ENCODE measurements at regions not wholly inside any gene's neighbourhood (a gene's known extent, or its start where the extent isn't known, plus 50 kb on each side); places are given as distances from the start of the nearest gene placed in this dataset.
A peak's percentile ranks its signal among the peaks of the same experiment; 100 is the strongest.

- no peak overlapping the region for H3K27ac ChIP-seq
- no peaks in the 10 kb centered on the region for H3K4me1 ChIP-seq
- DNase-seq, result no peak
- H3K4me3 ChIP-seq, result no peak overlapping the region
- H3K27me3 ChIP-seq, result no peaks in the 10 kb centered on the region
- no peaks in the 10 kb centered on the region for H3K9me3 ChIP-seq
- no peaks in the 10 kb centered on the region for H3K36me3 ChIP-seq
- TF ChIP-seq, protein P1, sequence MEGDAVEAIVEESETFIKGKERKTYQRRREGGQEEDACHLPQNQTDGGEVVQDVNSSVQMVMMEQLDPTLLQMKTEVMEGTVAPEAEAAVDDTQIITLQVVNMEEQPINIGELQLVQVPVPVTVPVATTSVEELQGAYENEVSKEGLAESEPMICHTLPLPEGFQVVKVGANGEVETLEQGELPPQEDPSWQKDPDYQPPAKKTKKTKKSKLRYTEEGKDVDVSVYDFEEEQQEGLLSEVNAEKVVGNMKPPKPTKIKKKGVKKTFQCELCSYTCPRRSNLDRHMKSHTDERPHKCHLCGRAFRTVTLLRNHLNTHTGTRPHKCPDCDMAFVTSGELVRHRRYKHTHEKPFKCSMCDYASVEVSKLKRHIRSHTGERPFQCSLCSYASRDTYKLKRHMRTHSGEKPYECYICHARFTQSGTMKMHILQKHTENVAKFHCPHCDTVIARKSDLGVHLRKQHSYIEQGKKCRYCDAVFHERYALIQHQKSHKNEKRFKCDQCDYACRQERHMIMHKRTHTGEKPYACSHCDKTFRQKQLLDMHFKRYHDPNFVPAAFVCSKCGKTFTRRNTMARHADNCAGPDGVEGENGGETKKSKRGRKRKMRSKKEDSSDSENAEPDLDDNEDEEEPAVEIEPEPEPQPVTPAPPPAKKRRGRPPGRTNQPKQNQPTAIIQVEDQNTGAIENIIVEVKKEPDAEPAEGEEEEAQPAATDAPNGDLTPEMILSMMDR (IDR thresholded peaks at IDR 0.05), result peak in 3 of 6 experiments; percentile 40 to 58 (median 54)
- TF ChIP-seq POLR2A (IDR thresholded peaks at IDR 0.05), result no peak
These were observed 349.7 kb downstream of the TUSC7 start for GRCh38 chr3:117059067-117059955.

DNA sequence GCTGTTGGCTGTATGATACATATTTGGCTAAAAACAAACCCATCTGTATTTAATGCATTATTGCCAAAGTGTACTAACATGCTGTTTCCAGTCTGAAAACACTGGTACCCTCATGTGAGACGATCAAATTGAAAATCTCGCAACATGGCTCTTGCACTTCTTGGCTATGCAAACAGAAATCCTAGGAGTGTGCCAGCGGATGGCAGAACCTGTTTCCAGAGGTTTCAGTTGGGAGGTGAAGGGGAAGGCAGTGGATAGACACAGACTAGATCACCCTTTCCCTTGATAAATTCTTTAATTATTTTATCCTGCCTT, 350.3 kb downstream of the TUSC7 start:
- Histone ChIP-seq H3K36me3 (no peaks in the 10 kb centered on the region), H3K27ac (no peak overlapping the region), H3K9me3 (no peaks in the 10 kb centered on the region), H3K27me3 (no peaks in the 10 kb centered on the region), H3K4me1 (no peaks in the 10 kb centered on the region), H3K4me3 (no peak overlapping the region)
- no peak for DNase-seq
- TF ChIP-seq, protein P1 (IDR thresholded peaks at IDR 0.05), result no peak
- TF ChIP-seq POLR2A (IDR thresholded peaks at IDR 0.05), result no peak

- Histone ChIP-seq H3K4me3 (no peak overlapping the region), H3K4me1 (no peaks in the 10 kb centered on the region), H3K27ac (no peak overlapping the region), H3K36me3 (no peaks in the 10 kb centered on the region), H3K9me3 (no peaks in the 10 kb centered on the region), H3K27me3 (no peaks in the 10 kb centered on the region)
- DNase-seq, result no peak
- TF ChIP-seq, protein P1 (IDR thresholded peaks at IDR 0.05), result no peak
- no peak for TF ChIP-seq POLR2A (IDR thresholded peaks at IDR 0.05)
These were observed 354.4 kb downstream of the TUSC7 start for GRCh38 chr3:117063930-117064329.

DNA sequence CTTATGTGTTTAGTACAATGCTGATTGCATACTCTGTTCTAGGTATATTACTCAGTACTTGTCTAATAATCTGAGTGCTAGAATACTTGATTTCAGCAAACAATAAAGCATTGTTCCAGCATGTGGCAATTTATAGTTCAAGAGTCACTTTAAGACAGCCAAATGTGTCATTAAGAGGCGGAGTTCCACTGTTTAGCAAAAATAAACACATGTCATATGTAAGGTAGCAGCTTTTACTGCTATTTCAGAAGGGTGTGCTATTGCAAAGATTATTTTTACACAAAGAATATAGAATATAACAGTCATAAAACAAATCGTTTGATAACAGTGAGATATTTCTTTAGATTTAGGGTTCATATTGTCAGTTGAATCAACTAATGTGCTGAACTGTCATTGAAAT, 358.7 kb downstream of the TUSC7 start:
- no peak for DNase-seq
- Histone ChIP-seq H3K9me3 (no peaks in the 10 kb centered on the region), H3K27me3 (no peaks in the 10 kb centered on the region), H3K4me3 (no peak overlapping the region), H3K4me1 (no peaks in the 10 kb centered on the region), H3K27ac (no peak overlapping the region), H3K36me3 (no peaks in the 10 kb centered on the region)
- TF ChIP-seq, protein P1 (IDR thresholded peaks at IDR 0.05), result no peak
- TF ChIP-seq POLR2A (IDR thresholded peaks at IDR 0.05), result no peak

DNA sequence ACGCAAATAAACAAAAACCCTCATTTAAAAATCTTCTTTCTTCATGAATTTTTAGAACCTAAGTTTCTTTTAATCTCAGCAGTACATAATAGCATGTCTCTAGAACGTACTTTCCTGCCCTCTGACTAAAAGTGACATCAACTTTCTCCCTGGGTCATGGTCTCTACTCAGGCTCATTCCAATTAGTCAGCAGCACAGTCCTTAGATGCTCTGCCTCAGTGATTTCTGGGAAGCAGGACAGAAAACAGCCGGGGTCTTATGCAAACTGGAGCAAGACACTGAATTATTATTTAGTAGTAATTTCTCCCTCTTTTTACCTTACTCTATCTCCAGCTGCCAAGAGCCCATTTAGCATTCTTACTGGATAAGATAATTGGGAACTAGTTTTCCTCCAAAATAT, 365.2 kb downstream of the TUSC7 start:
- TF ChIP-seq POLR2A (IDR thresholded peaks at IDR 0.05), result no peak
- TF ChIP-seq, protein P1 (IDR thresholded peaks at IDR 0.05), result no peak
- no peak for DNase-seq
- no peaks in the 10 kb centered on the region for H3K9me3 ChIP-seq
- H3K27me3 ChIP-seq, result no peaks in the 10 kb centered on the region
- no peak overlapping the region for H3K27ac ChIP-seq
- no peaks in the 10 kb centered on the region for H3K36me3 ChIP-seq
- no peaks in the 10 kb centered on the region for H3K4me1 ChIP-seq
- H3K4me3 ChIP-seq, result no peak overlapping the region

Measured in Peyer's patch (tissue), 4 donors.